HG02981 (cell line): ENCODE measurements at regions not wholly inside any gene's neighbourhood (a gene's known extent, or its start where the extent isn't known, plus 50 kb on each side); places are given as distances from the start of the nearest gene placed in this dataset.

Experiments
- ATAC-seq: cut with Tn5 transposase; IDR thresholded peaks from one replicate; pipeline ENCODE4 v1.9.1; 2021; ENCODE audit warnings: mild to moderate bottlenecking, moderate library complexity; ENCODE audit not compliant: unreplicated experiment

GRCh38 chr12:3972576-3972975 is 99.4 kb upstream of the PARP11 start:
- ATAC-seq, result no peak

GRCh38 chr12:3968523-3968922 is 95.3 kb upstream of the PARP11 start:
- ATAC-seq, result no peak

- no peak for ATAC-seq
Observed at GRCh38 chr12:3967556-3968160, 94.5 kb upstream of the PARP11 start.

- ATAC-seq, result no peak
Observed at GRCh38 chr12:3966376-3966775, 93.2 kb upstream of the PARP11 start.

- no peak for ATAC-seq
Observed at GRCh38 chr12:3965046-3965445, 91.8 kb upstream of the PARP11 start.

- ATAC-seq, result no peak
Observed at GRCh38 chr12:3964439-3964838, 91.2 kb upstream of the PARP11 start.

- ATAC-seq, result no peak
Observed at GRCh38 chr12:3962631-3963483, 89.7 kb upstream of the PARP11 start.

GRCh38 chr12:3961591-3961990 is 88.4 kb upstream of the PARP11 start:
- no peak for ATAC-seq

- no peak for ATAC-seq
Observed at GRCh38 chr12:3959799-3960560, 86.8 kb upstream of the PARP11 start.

- ATAC-seq, result no peak
Observed at GRCh38 chr12:3958534-3958933, 85.3 kb upstream of the PARP11 start.

- ATAC-seq, result no peak
Observed at GRCh38 chr12:3951380-3952135, 78.4 kb upstream of the PARP11 start.

GRCh38 chr12:3950714-3951320 is 77.6 kb upstream of the PARP11 start:
- no peak for ATAC-seq

- ATAC-seq, result no peak
Observed at GRCh38 chr12:3947781-3948180, 74.6 kb upstream of the PARP11 start.

GRCh38 chr12:3945671-3946070 is 72.5 kb upstream of the PARP11 start:
- no peak for ATAC-seq

- ATAC-seq, result no peak
Observed at GRCh38 chr12:3944620-3945019, 71.4 kb upstream of the PARP11 start.

GRCh38 chr12:3938042-3938544 is 64.9 kb upstream of the PARP11 start:
- ATAC-seq, result no peak

GRCh38 chr12:3935078-3935477 is 61.9 kb upstream of the PARP11 start:
- ATAC-seq, result no peak

GRCh38 chr12:3933819-3934192 is 60.6 kb upstream of the PARP11 start:
- no peak for ATAC-seq

- no peak for ATAC-seq
Observed at GRCh38 chr12:3933074-3933818, 60.0 kb upstream of the PARP11 start.

- ATAC-seq, result no peak
Observed at GRCh38 chr12:3931776-3932175, 58.6 kb upstream of the PARP11 start.
